ENCODE measurements at regions not wholly inside any gene's neighbourhood (a gene's known extent, or its start where the extent isn't known, plus 50 kb on each side); places are given as distances from the start of the nearest gene placed in this dataset.
A peak's percentile ranks its signal among the peaks of the same experiment; 100 is the strongest.

- no peaks in the 10 kb centered on the region for H3K36me3 ChIP-seq
- H3K27ac ChIP-seq, result no peak overlapping the region
- TF ChIP-seq POLR2A (IDR thresholded peaks at IDR 0.05) (no peak), CTCF (IDR thresholded peaks at IDR 0.05) (no peak), EP300 (IDR thresholded peaks at IDR 0.05) (no peak)
- WGBS, 2 donors, result 95 to 96% methylated on average over 5 of the region's 5 CpGs
- no peak overlapping the region for H3K4me3 ChIP-seq
- H3K27me3 ChIP-seq, result peaks cover 0 to 13% of the 10 kb centered on the region in 2 donors
- H3K9me3 ChIP-seq, result no peaks in the 10 kb centered on the region
- peaks cover 0 to 3% (median 0%) of the 10 kb centered on the region in 4 donors for H3K4me1 ChIP-seq
- DNase-seq (ENCODE audit: low spot score in 2 of 2), result no peak
These were observed 84.2 kb upstream of the STXBP6 start for GRCh38 chr14:25134184-25134583.

GRCh38 chr14:25132732-25133422, 82.9 kb upstream of the STXBP6 start:
- H3K4me3 ChIP-seq, result no peak overlapping the region
- H3K27me3 ChIP-seq, result peaks cover 0 to 13% of the 10 kb centered on the region in 2 donors
- H3K9me3 ChIP-seq, result no peaks in the 10 kb centered on the region
- H3K4me1 ChIP-seq, result peaks cover 0 to 3% (median 0%) of the 10 kb centered on the region in 4 donors
- WGBS, 2 donors, result 20 to 24% methylated on average over 20 of the region's 20 CpGs
- TF ChIP-seq EP300 (IDR thresholded peaks at IDR 0.05) (no peak), CTCF (IDR thresholded peaks at IDR 0.05) (peak; percentile 74 to 88 (median 76)), POLR2A (IDR thresholded peaks at IDR 0.05) (no peak)
- H3K36me3 ChIP-seq, result no peaks in the 10 kb centered on the region
- DNase-seq (ENCODE audit: low spot score in 2 of 2), result peak in 1 of 2 donors; percentile 28
- H3K27ac ChIP-seq, result no peak overlapping the region

DNA sequence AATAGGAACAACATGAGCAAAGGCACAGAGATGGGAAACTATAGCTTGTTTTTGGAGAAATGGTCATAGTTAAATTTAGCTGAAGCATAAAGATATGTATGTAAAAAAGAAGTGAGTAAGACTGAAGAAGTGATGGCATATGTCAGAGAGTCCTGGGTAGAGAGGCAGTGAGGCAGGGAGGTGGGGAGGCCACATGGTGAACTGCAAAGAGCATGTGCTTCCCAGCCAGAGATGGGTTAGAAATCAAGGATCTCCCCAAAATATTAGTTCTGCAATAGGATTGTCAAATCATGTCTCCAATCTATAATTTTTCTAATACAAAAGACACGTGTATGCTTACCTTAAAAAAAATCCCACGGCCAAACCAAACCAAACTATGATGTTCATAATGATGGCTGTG, 82.1 kb upstream of the STXBP6 start:
- TF ChIP-seq CTCF (IDR thresholded peaks at IDR 0.05), result no peak
- WGBS, 2 donors, result 79 to 80% methylated on average over 2 of the region's 2 CpGs
- Histone ChIP-seq H3K27me3 (peaks cover 0 to 13% of the 10 kb centered on the region in 2 donors), H3K36me3 (no peaks in the 10 kb centered on the region), H3K9me3 (no peaks in the 10 kb centered on the region), H3K4me3 (no peak overlapping the region), H3K4me1 (peaks cover 0 to 3% (median 0%) of the 10 kb centered on the region in 4 donors), H3K27ac (no peak overlapping the region)
- DNase-seq (ENCODE audit: low spot score in 2 of 2), result no peak

DNA sequence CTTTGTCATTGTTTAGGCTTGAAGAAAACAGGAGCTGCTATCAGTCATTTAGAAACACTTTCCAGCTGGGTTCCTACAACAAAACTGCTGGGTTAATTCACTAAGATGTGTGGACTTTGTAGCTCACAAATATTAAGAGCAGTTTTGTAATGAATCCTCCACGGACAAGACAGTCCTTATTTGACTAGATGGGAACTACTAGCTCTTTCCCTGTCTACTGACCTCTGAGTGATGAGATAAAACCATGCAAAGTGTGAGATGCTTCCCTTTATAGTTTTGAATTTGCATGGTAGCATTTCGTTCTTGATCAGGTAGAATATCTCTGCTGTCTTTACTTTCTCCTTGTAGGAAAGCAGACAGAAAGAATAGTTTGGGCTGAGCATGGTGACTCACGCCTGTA, 72.9 kb upstream of the STXBP6 start:
- Histone ChIP-seq H3K4me1 (no peaks in the 10 kb centered on the region), H3K27ac (no peak overlapping the region), H3K9me3 (no peaks in the 10 kb centered on the region), H3K4me3 (no peak overlapping the region), H3K36me3 (no peaks in the 10 kb centered on the region), H3K27me3 (no peaks in the 10 kb centered on the region)
- no peak for DNase-seq (ENCODE audit: low spot score in 2 of 2)
- WGBS, 2 donors, result 73 to 93% methylated on average over 3 of the region's 3 CpGs
- no peak for TF ChIP-seq CTCF (IDR thresholded peaks at IDR 0.05)
- no peak for TF ChIP-seq POLR2A (IDR thresholded peaks at IDR 0.05)
- no peak for TF ChIP-seq EP300 (IDR thresholded peaks at IDR 0.05)

- no peaks in the 10 kb centered on the region for H3K4me1 ChIP-seq
- WGBS, 2 donors, result 87 to 88% methylated on average over 5 of the region's 5 CpGs
These were observed 72.3 kb upstream of the STXBP6 start for GRCh38 chr14:25122211-25122610.

More at GRCh38 chr14:25122211-25122610, 72.3 kb upstream of the STXBP6 start:
- Histone ChIP-seq H3K9me3 (no peaks in the 10 kb centered on the region), H3K27me3 (no peaks in the 10 kb centered on the region), H3K27ac (no peak overlapping the region), H3K4me3 (no peak overlapping the region), H3K36me3 (no peaks in the 10 kb centered on the region)
- TF ChIP-seq EP300 (IDR thresholded peaks at IDR 0.05) (no peak), CTCF (IDR thresholded peaks at IDR 0.05) (no peak), POLR2A (IDR thresholded peaks at IDR 0.05) (no peak)
- DNase-seq (ENCODE audit: low spot score in 2 of 2), result no peak

Data from tibial nerve (tissue), 4 donors.